ENCODE measurements at regions not wholly inside any gene's neighbourhood (a gene's known extent, or its start where the extent isn't known, plus 50 kb on each side); places are given as distances from the start of the nearest gene placed in this dataset.
"Not testable (repeated sequence)": the region's sequence is repeated elsewhere in the genome, so short reads cannot be mapped to it uniquely, and the experiment has no call there.

GRCh38 chr3:102361101-102361500 lies 73.7 kb upstream of the ZPLD1 start:
- intact Hi-C loops (cut with micrococcal nuclease; ENCODE audit: unreplicated experiment): no loop called here
- Histone ChIP-seq H3K4me3 (no peak overlapping the region), H3K27ac (ENCODE audit: control insufficient read depth, insufficient read depth) (no peak overlapping the region), H2AFZ (ENCODE audit: control insufficient read depth, low read depth, low read length) (no peak overlapping the region), H3K27me3 (replicated peaks in 1 of 2; ENCODE audit: control insufficient read depth in 2 of 2, insufficient read depth in 2 of 2, low read length in 1 of 2) (no peaks in the 10 kb centered on the region), H3K36me3 (ENCODE audit: control insufficient read depth in 2 of 2, insufficient read depth in 2 of 2, low read length in 1 of 2) (no peaks in the 10 kb centered on the region), H3K4me1 (ENCODE audit: control insufficient read depth, insufficient read depth, low read length) (no peaks in the 10 kb centered on the region), H3K79me2 (ENCODE audit: control insufficient read depth, insufficient read depth, low read length) (no peaks in the 10 kb centered on the region), H3K4me2 (ENCODE audit: control insufficient read depth, insufficient read depth) (no peak overlapping the region), H3K9me3 (replicated peaks; ENCODE audit: control insufficient read depth, insufficient read depth, low read length) (no peaks in the 10 kb centered on the region; the same call in 2 of the 3 replicates), H4K20me1 (ENCODE audit: control insufficient read depth, insufficient read depth) (no peaks in the 10 kb centered on the region), H3K9ac (ENCODE audit: control insufficient read depth, insufficient read depth, low read length) (no peak overlapping the region)
- no TSS peak for BruUV-seq (replicated peaks)
- no peak for ATAC-seq
- in situ Hi-C loops (cut with MboI): no loop called here
- no peak for DNase-seq (ENCODE audit: low read depth, low spot score)
- TF ChIP-seq SP1 (IDR thresholded peaks at IDR 0.05; ENCODE audit: low read depth, low read length) (no peak), POLR2AphosphoS2 (IDR thresholded peaks at IDR 0.05; ENCODE audit: low read depth, low read length) (no peak), ESRRA (IDR thresholded peaks at IDR 0.05; ENCODE audit: low read length) (no peak), EGR1 (IDR thresholded peaks at IDR 0.05; ENCODE audit: borderline replicate concordance in 1 of 2, low read depth in 2 of 2, low read length in 2 of 2) (no peak), ZNF24 (IDR thresholded peaks at IDR 0.05) (no peak), TAF1 (IDR thresholded peaks at IDR 0.05; ENCODE audit: borderline replicate concordance, low read depth, low read length) (no peak), ATF2 (IDR thresholded peaks at IDR 0.05; ENCODE audit: low read length) (no peak), SIX5 (IDR thresholded peaks at IDR 0.05; ENCODE audit: low read depth, low read length, severe bottlenecking) (no peak), TBL1XR1 (IDR thresholded peaks at IDR 0.05; ENCODE audit: low read depth, low read length) (no peak)
- FAIRE-seq: no peak
- ChIA-PET RAD21 (ENCODE audit: unreplicated experiment) (interaction anchor here (0.7 kb wide), 1 partner anchor 55 kb away, joined by 3 read pairs; no protein-coding TSS in a partner anchor), SMC1A (ENCODE audit: uncharacterized antibody, unreplicated experiment) (interaction anchor here (0.7 kb wide), 1 partner anchor 9 kb away, joined by 3 read pairs; no protein-coding TSS in a partner anchor), CTCF (no interaction called here), POLR2A (no interaction called here)
- WGBS (ENCODE audit: insufficient coverage, insufficient replicate concordance, low lambda C conversion rate, missing lambda C conversion rate): 0% methylated on average over 3 of the region's 3 CpGs

GRCh38 chr3:102366116-102366515 lies 68.7 kb upstream of the ZPLD1 start:
- H3K4me1 ChIP-seq (ENCODE audit: control insufficient read depth, insufficient read depth, low read length); intact Hi-C loops (cut with micrococcal nuclease; ENCODE audit: unreplicated experiment); RAD21 ChIA-PET (ENCODE audit: unreplicated experiment); H3K27ac ChIP-seq (ENCODE audit: control insufficient read depth, insufficient read depth); H3K27me3 ChIP-seq (replicated peaks in 1 of 2; ENCODE audit: control insufficient read depth in 2 of 2, insufficient read depth in 2 of 2, low read length in 1 of 2); H4K20me1 ChIP-seq (ENCODE audit: control insufficient read depth, insufficient read depth); H3K4me3 ChIP-seq; BruUV-seq (replicated peaks); H3K79me2 ChIP-seq (ENCODE audit: control insufficient read depth, insufficient read depth, low read length); in situ Hi-C loops (cut with MboI); ATAC-seq; POLR2A ChIA-PET; DNase-seq (ENCODE audit: low read depth, low spot score); H3K9me3 ChIP-seq (replicated peaks; ENCODE audit: control insufficient read depth, insufficient read depth, low read length); H3K4me2 ChIP-seq (ENCODE audit: control insufficient read depth, insufficient read depth); CTCF ChIA-PET; H3K9ac ChIP-seq (ENCODE audit: control insufficient read depth, insufficient read depth, low read length); FAIRE-seq; H3K36me3 ChIP-seq (ENCODE audit: control insufficient read depth in 2 of 2, insufficient read depth in 2 of 2, low read length in 1 of 2); H2AFZ ChIP-seq (ENCODE audit: control insufficient read depth, low read depth, low read length): not testable (repeated sequence)
- 25% methylated on average over 1 of the region's 1 CpG for WGBS (ENCODE audit: insufficient coverage, insufficient replicate concordance, low lambda C conversion rate, missing lambda C conversion rate)
- SMC1A ChIA-PET (ENCODE audit: uncharacterized antibody, unreplicated experiment): interaction anchor here (2.1 kb wide), 1 partner anchor 8 kb away, joined by 6 read pairs; no protein-coding TSS in a partner anchor
